Right lobe of liver (tissue), 4 donors: ENCODE measurements at regions not wholly inside any gene's neighbourhood (a gene's known extent, or its start where the extent isn't known, plus 50 kb on each side); places are given as distances from the start of the nearest gene placed in this dataset.

Source experiments
- POLR2A ChIP-seq: fragments of 450-650 bp; IDR thresholded peaks from one replicate; pipeline ENCODE4 v1.6.1; 2017; ENCODE audit warnings: antibody characterized with exemption, mild to moderate bottlenecking
- TF ChIP-seq, protein P1 (sequence below), 4 donors: fragments of 200-600 bp in 3 of 4; fragments of 450-650 bp in 1 of 4; IDR thresholded peaks; one replicate each; pipeline versions ENCODE4 v1.5.1 to v1.8.0; 2016 to 2022; ENCODE audit warnings: antibody characterized with exemption in 4 of 4, mild to moderate bottlenecking in 2 of 4
- donor health status: DM: no; HTN: no; CAD: no.
- donor health status: DM: no; HTN: no; CAD: no.
- donor health status: DM: no; HTN: yes; CAD: no.

DNA sequence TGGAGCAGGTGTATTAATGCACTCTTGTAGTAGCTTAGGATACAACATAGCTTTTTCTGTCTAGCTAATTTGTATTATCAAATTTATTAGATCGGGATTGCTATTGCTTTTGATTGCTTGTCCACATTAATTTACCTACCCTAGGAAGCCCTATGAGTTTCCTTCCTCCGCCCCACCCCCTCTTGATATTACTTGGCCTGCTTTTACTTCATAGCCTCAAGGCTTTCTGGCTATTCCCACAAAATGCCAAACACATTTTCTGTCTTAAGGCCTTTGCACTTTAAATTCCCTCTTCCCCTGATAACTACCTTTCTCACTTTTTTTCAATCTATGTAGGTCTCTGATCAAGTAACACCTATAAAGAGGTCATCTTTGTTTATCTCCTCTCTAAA is 99.1 kb upstream of the PRSS16 start:
- TF ChIP-seq, protein P1, sequence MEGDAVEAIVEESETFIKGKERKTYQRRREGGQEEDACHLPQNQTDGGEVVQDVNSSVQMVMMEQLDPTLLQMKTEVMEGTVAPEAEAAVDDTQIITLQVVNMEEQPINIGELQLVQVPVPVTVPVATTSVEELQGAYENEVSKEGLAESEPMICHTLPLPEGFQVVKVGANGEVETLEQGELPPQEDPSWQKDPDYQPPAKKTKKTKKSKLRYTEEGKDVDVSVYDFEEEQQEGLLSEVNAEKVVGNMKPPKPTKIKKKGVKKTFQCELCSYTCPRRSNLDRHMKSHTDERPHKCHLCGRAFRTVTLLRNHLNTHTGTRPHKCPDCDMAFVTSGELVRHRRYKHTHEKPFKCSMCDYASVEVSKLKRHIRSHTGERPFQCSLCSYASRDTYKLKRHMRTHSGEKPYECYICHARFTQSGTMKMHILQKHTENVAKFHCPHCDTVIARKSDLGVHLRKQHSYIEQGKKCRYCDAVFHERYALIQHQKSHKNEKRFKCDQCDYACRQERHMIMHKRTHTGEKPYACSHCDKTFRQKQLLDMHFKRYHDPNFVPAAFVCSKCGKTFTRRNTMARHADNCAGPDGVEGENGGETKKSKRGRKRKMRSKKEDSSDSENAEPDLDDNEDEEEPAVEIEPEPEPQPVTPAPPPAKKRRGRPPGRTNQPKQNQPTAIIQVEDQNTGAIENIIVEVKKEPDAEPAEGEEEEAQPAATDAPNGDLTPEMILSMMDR (IDR thresholded peaks at IDR 0.05), result no peak
- no peak for TF ChIP-seq POLR2A
